ENCODE measurements at regions not wholly inside any gene's neighbourhood (a gene's known extent, or its start where the extent isn't known, plus 50 kb on each side); places are given as distances from the start of the nearest gene placed in this dataset.
A peak's percentile ranks its signal among the peaks of the same experiment; 100 is the strongest.

- no peak overlapping the region for H3K4me3 ChIP-seq (ENCODE audit: low read depth, low read length)
- DNase-seq (ENCODE audit: low read depth), result peak; percentile 93
- TF ChIP-seq CTCF (conservative IDR thresholded peaks at IDR 0.05; ENCODE audit: low read depth, low read length), result no peak
Observed at GRCh38 chr9:106799152-106799551, 63.8 kb upstream of the ZNF462 start.

GRCh38 chr9:106800701-106801270, 62.2 kb upstream of the ZNF462 start:
- no peak overlapping the region for H3K4me3 ChIP-seq (ENCODE audit: low read depth, low read length)
- TF ChIP-seq CTCF (conservative IDR thresholded peaks at IDR 0.05; ENCODE audit: low read depth, low read length), result no peak
- peak; percentile 20 for DNase-seq (ENCODE audit: low read depth)

GRCh38 chr9:106801816-106802215, 61.1 kb upstream of the ZNF462 start:
- H3K4me3 ChIP-seq (ENCODE audit: low read depth, low read length), result no peak overlapping the region
- DNase-seq (ENCODE audit: low read depth), result no peak
- TF ChIP-seq CTCF (conservative IDR thresholded peaks at IDR 0.05; ENCODE audit: low read depth, low read length), result no peak
